Psoas muscle (tissue), 7 donors: ENCODE measurements at regions not wholly inside any gene's neighbourhood (a gene's known extent, or its start where the extent isn't known, plus 50 kb on each side); places are given as distances from the start of the nearest gene placed in this dataset.

Experiments
- ATAC-seq, 4 donors: fragments of 200-7000 bp; cut with Tn5 transposase; one replicate each; pipeline ENCODE4 v1.9.1; 2020; ENCODE audit warnings: moderate library complexity in 3 of 4, mild to moderate bottlenecking in 2 of 4
- DNase-seq, 2 donors: peaks; one replicate each; pipeline ENCODE4 v3.0.0-alpha.2; 2020
- H3K27ac ChIP-seq: fragments of 200-600 bp; one replicate; pipeline ENCODE4 v1.8.0; 2022
- H3K27me3 ChIP-seq, 3 donors: fragments of 200-600 bp in 1 of 3; one replicate each; pipeline versions ENCODE4 v1.6.1 to v1.8.0; 2013 to 2022; ENCODE audit warnings: low read length in 2 of 3, mild to moderate bottlenecking in 2 of 3, moderate library complexity in 1 of 3; ENCODE audit not compliant: insufficient read depth in 3 of 3
- H3K36me3 ChIP-seq, 2 donors: fragments of 200-600 bp in 1 of 2; one replicate each; pipeline versions ENCODE4 v1.6.1 to v1.8.0; 2013 to 2022; ENCODE audit warnings: low read depth in 1 of 2, mild to moderate bottlenecking in 1 of 2, moderate library complexity in 1 of 2; ENCODE audit not compliant: insufficient read depth in 1 of 2
- H3K4me1 ChIP-seq: fragments of 200-600 bp; one replicate; pipeline ENCODE4 v1.8.0; 2022
- H3K4me3 ChIP-seq: fragments of 200-600 bp; one replicate; pipeline ENCODE4 v1.8.0; 2022; ENCODE audit warnings: mild to moderate bottlenecking
- H3K9me3 ChIP-seq: fragments of 200-600 bp; one replicate; pipeline ENCODE4 v1.8.0; 2022
- WGBS, 3 donors: extraction: QIAGEN DNeasy Blood & Tissue Kit; methylation state at CpG; one replicate each; pipeline versions ENCODE4 v1.1.6 to v1.1.7; 2013; 5-methylcytosine and 5-hydroxymethylcytosine counted together
- intact Hi-C, 2 donors: fragments of 100-400 bp; cut with DNase I; formaldehyde crosslinking; loops; one replicate each; pipeline versions ENCODE4 v1.11.0 to v1.14.2; 2022
- TF ChIP-seq, protein P1 (sequence below): fragments of 200-600 bp; IDR thresholded peaks from one replicate; pipeline ENCODE4 v1.8.0; 2022; ENCODE audit warnings: antibody characterized with exemption
- donor health status: healthy with polysubstance abuse.
- donor health status: DM: no; HTN: no; CAD: no; lungs with moderate emphysema.
- donor health status: Bipolar disorder and iron deficiency.
- donor health status: healthy.
- donor health status: DM: yes; HTN: yes; CAD: no.
- donor health status: DM: no; HTN: no; CAD: no.
- donor health status: DM: yes; HTN: yes; CAD: no.

DNA sequence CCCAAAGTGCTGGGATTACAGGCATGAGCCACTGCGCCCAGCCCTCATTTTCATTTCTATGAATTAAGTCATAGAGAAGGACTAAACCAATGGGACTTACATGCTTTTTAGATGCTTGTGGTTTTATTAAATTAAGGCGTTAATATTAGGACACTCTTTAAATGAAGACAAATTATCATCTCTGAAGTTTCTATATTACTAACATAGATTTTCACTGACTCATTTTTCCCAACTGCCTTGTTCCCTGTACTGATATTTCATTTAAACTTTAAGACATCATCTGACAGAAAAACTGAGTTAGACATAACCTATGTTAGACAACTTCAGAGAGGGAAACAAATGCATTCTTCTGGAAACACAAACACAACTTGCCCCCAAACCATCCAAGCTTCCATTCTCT, 99.8 kb downstream of the BTG1 start:
- ATAC-seq (no peak), DNase-seq (no peak)
- Histone ChIP-seq H3K4me3 (no peak overlapping the region), H3K4me1 (no peaks in the 10 kb centered on the region), H3K27ac (no peak overlapping the region), H3K27me3 (no peaks in the 10 kb centered on the region), H3K9me3 (no peaks in the 10 kb centered on the region), H3K36me3 (no peaks in the 10 kb centered on the region)
- intact Hi-C loops = no loop called here
- WGBS, 3 donors = 94 to 98% (median 97%) methylated on average over 2 of the region's 2 CpGs
- TF ChIP-seq, protein P1, sequence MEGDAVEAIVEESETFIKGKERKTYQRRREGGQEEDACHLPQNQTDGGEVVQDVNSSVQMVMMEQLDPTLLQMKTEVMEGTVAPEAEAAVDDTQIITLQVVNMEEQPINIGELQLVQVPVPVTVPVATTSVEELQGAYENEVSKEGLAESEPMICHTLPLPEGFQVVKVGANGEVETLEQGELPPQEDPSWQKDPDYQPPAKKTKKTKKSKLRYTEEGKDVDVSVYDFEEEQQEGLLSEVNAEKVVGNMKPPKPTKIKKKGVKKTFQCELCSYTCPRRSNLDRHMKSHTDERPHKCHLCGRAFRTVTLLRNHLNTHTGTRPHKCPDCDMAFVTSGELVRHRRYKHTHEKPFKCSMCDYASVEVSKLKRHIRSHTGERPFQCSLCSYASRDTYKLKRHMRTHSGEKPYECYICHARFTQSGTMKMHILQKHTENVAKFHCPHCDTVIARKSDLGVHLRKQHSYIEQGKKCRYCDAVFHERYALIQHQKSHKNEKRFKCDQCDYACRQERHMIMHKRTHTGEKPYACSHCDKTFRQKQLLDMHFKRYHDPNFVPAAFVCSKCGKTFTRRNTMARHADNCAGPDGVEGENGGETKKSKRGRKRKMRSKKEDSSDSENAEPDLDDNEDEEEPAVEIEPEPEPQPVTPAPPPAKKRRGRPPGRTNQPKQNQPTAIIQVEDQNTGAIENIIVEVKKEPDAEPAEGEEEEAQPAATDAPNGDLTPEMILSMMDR = no peak

DNA sequence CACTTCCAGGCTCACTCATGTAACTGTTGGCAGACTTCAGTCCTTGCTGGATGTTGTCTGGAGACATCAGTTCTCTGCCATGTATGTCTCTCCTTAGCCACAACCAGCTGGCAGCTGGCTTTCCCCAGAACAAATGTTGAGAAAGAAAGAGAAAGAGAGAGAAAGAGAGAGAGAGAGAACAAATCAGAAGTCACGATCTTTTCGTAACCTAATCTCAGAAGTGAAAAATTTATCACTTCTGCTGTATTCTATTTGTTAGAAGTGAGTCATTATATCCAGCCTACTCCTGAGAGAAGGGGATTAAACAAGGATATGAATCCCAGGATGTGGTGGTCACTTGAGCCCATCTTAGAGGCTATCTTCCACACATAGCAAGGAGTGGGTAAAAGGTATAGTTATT, 101.2 kb downstream of the BTG1 start:
- Histone ChIP-seq H3K36me3 (no peaks in the 10 kb centered on the region), H3K27ac (no peak overlapping the region), H3K27me3 (no peaks in the 10 kb centered on the region), H3K9me3 (no peaks in the 10 kb centered on the region), H3K4me1 (no peaks in the 10 kb centered on the region), H3K4me3 (no peak overlapping the region)
- DNase-seq (no peak), ATAC-seq (no peak)
- intact Hi-C loops = no loop called here
- 50 to 63% (median 53%) methylated on average over 2 of the region's 2 CpGs for whole genome bisulfite sequencing, 3 donors
- TF ChIP-seq, protein P1 = no peak

DNA sequence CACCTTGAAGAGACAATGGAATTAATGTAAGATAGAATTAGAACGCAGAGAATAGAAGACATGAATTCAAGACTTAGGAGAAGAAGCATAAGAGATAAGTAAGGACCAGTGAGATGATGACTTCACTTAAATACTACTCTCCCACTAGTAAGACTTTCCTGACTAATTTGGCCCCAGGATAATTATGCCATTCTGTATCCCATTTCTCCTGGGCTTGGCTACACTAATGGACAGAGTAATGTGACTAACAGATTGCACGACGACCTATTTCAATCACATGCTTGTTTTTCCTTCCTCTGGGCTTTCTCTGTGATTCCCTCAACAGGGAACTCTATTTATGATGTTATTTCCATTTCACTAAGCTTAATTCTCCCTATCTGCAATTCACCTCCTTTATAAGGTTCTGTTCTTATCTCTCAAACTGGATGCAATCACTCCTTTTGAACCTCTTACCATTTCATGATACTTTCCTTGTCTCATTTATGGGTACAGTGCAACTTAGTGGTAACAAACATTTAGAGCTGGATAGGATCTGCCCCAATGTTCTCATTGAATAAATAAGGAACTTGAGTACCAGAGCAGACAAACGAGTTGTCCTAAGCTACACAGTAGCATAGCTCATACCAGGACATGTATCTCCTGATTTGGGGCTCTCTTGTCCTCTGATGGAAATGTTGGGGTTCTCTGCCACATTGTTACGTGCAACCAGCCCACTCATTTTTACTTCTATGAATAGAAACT, 102.7 kb downstream of the BTG1 start:
- DNase-seq (no peak), ATAC-seq (no peak)
- H3K4me1 ChIP-seq = no peaks in the 10 kb centered on the region
- no peaks in the 10 kb centered on the region for H3K36me3 ChIP-seq
- TF ChIP-seq, protein P1 = no peak
- intact Hi-C loops = no loop called here
- H3K9me3 ChIP-seq = no peaks in the 10 kb centered on the region
- H3K4me3 ChIP-seq = no peak overlapping the region
- 76 to 85% (median 78%) methylated on average over 5 of the region's 5 CpGs for WGBS, 3 donors
- no peak overlapping the region for H3K27ac ChIP-seq
- H3K27me3 ChIP-seq = no peaks in the 10 kb centered on the region

DNA sequence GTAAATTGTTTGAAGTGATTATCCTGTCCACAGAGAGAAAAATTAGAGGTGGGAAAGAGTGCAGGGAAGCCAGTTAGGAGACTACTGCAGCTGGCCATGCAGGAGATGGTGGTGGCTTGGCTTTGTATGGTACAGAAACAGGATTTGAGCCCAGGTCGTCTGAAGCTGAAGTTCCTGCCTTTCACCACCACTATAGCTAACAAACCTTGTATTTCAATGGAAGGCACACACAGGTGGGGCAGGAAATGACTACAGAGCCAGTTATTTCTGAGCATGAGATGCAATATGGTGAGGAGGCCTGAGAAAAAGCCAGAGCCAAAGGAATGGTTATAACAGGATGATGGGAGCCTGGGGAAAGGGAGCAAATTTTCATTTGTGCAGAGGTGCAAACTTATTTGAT, 103.9 kb downstream of the BTG1 start:
- TF ChIP-seq, protein P1 = no peak
- H3K27ac ChIP-seq = no peak overlapping the region
- H3K27me3 ChIP-seq = no peaks in the 10 kb centered on the region
- H3K36me3 ChIP-seq = no peaks in the 10 kb centered on the region
- no peaks in the 10 kb centered on the region for H3K4me1 ChIP-seq
- DNase-seq (no peak), ATAC-seq (no peak)
- WGBS, 3 donors = 32 to 45% (median 45%) methylated on average over 1 of the region's 1 CpG
- no peaks in the 10 kb centered on the region for H3K9me3 ChIP-seq
- intact Hi-C loops = no loop called here
- H3K4me3 ChIP-seq = no peak overlapping the region

DNA sequence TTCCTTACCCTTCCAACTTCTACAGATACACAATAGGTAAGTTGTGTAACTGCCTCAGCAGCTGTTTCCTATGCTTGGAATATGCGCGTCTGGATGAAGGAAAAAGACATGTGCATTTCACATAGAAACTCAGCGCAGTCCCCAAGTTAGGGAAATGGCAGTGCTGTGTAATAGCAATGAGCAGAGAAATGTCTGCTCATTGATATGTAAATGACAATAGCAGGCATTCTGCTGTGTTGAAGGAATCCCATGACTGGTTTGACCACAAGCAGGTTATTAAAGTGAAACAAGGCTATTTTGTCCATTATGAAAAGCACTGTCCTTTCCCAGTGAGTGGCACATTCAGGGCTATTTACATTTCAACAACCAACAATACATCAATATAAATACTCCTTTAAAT, 106.6 kb downstream of the BTG1 start:
- WGBS, 3 donors = 77 to 87% (median 80%) methylated on average over 3 of the region's 3 CpGs
- intact Hi-C loops = no loop called here
- H3K4me1 ChIP-seq = no peaks in the 10 kb centered on the region
- no peaks in the 10 kb centered on the region for H3K36me3 ChIP-seq
- H3K4me3 ChIP-seq = no peak overlapping the region
- no peak overlapping the region for H3K27ac ChIP-seq
- no peaks in the 10 kb centered on the region for H3K9me3 ChIP-seq
- DNase-seq (no peak), ATAC-seq (no peak)
- no peaks in the 10 kb centered on the region for H3K27me3 ChIP-seq
- TF ChIP-seq, protein P1 = no peak
